Thyroid gland (tissue), 4 donors: ENCODE measurements at regions not wholly inside any gene's neighbourhood (a gene's known extent, or its start where the extent isn't known, plus 50 kb on each side); places are given as distances from the start of the nearest gene placed in this dataset.
"Not testable (repeated sequence)": the region's sequence is repeated elsewhere in the genome, so short reads cannot be mapped to it uniquely, and the experiment has no call there.

ENCODE experiments used
- CTCF ChIP-seq, 6 experiments: fragments of 200-600 bp in 3 of 6; fragments of 450-650 bp in 3 of 6; sonication (generic) in 3 of 6; IDR thresholded peaks; one replicate each; pipeline ENCODE4 v1.5.1; 2016 to 2019; ENCODE audit warnings: antibody characterized with exemption in 6 of 6, mild to moderate bottlenecking in 2 of 6, inconsistent platforms in 1 of 6, moderate library complexity in 1 of 6
- POLR2A ChIP-seq, 2 donors: fragments of 450-650 bp; IDR thresholded peaks; one replicate each; pipeline ENCODE4 v1.6.1; 2017; ENCODE audit warnings: antibody characterized with exemption in 2 of 2, mild to moderate bottlenecking in 2 of 2, moderate library complexity in 1 of 2

- not testable (repeated sequence) for TF ChIP-seq CTCF, POLR2A (IDR thresholded peaks at IDR 0.05)
Measured at GRCh38 chr5:108558142-108558541, 176.2 kb upstream of the FBXL17 start.
